ENCODE measurements at regions not wholly inside any gene's neighbourhood (a gene's known extent, or its start where the extent isn't known, plus 50 kb on each side); places are given as distances from the start of the nearest gene placed in this dataset.

- TF ChIP-seq, protein P1, sequence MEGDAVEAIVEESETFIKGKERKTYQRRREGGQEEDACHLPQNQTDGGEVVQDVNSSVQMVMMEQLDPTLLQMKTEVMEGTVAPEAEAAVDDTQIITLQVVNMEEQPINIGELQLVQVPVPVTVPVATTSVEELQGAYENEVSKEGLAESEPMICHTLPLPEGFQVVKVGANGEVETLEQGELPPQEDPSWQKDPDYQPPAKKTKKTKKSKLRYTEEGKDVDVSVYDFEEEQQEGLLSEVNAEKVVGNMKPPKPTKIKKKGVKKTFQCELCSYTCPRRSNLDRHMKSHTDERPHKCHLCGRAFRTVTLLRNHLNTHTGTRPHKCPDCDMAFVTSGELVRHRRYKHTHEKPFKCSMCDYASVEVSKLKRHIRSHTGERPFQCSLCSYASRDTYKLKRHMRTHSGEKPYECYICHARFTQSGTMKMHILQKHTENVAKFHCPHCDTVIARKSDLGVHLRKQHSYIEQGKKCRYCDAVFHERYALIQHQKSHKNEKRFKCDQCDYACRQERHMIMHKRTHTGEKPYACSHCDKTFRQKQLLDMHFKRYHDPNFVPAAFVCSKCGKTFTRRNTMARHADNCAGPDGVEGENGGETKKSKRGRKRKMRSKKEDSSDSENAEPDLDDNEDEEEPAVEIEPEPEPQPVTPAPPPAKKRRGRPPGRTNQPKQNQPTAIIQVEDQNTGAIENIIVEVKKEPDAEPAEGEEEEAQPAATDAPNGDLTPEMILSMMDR (IDR thresholded peaks at IDR 0.05; ENCODE audit: low read depth, low read length): no peak
- TF ChIP-seq MYC (IDR thresholded peaks at IDR 0.05; ENCODE audit: low read depth, low read length): no peak
These were observed 525.4 kb downstream of the KCNJ3 start for GRCh38 chr2:155223781-155224406.

Measured in NB4 (cell line).